ENCODE measurements at regions not wholly inside any gene's neighbourhood (a gene's known extent, or its start where the extent isn't known, plus 50 kb on each side); places are given as distances from the start of the nearest gene placed in this dataset.

- no peak for DNase-seq (ENCODE audit: low read depth)
- no peak overlapping the region for H3K4me3 ChIP-seq (ENCODE audit: low read depth, low read length)
- no peak for TF ChIP-seq CTCF (IDR thresholded peaks at IDR 0.05; ENCODE audit: insufficient read depth, low read depth, low read length, missing control alignments)
Observed at GRCh38 chr16:47984669-47985068, 171.1 kb downstream of the ABCC12 start.

GRCh38 chr16:47983999-47984580 is 171.7 kb downstream of the ABCC12 start:
- no peak overlapping the region for H3K4me3 ChIP-seq (ENCODE audit: low read depth, low read length)
- DNase-seq (ENCODE audit: low read depth): no peak
- TF ChIP-seq CTCF (IDR thresholded peaks at IDR 0.05; ENCODE audit: insufficient read depth, low read depth, low read length, missing control alignments): no peak

GRCh38 chr16:47980212-47980611 is 175.6 kb downstream of the ABCC12 start:
- no peak for DNase-seq (ENCODE audit: low read depth)
- no peak for TF ChIP-seq CTCF (IDR thresholded peaks at IDR 0.05; ENCODE audit: insufficient read depth, low read depth, low read length, missing control alignments)
- no peak overlapping the region for H3K4me3 ChIP-seq (ENCODE audit: low read depth, low read length)

GRCh38 chr16:47979616-47980182 is 176.1 kb downstream of the ABCC12 start:
- no peak for DNase-seq (ENCODE audit: low read depth)
- H3K4me3 ChIP-seq (ENCODE audit: low read depth, low read length): no peak overlapping the region
- no peak for TF ChIP-seq CTCF (IDR thresholded peaks at IDR 0.05; ENCODE audit: insufficient read depth, low read depth, low read length, missing control alignments)

GRCh38 chr16:47979164-47979520 is 176.7 kb downstream of the ABCC12 start:
- no peak overlapping the region for H3K4me3 ChIP-seq (ENCODE audit: low read depth, low read length)
- no peak for DNase-seq (ENCODE audit: low read depth)
- no peak for TF ChIP-seq CTCF (IDR thresholded peaks at IDR 0.05; ENCODE audit: insufficient read depth, low read depth, low read length, missing control alignments)

GRCh38 chr16:47978491-47979163 is 177.2 kb downstream of the ABCC12 start:
- no peak for TF ChIP-seq CTCF (IDR thresholded peaks at IDR 0.05; ENCODE audit: insufficient read depth, low read depth, low read length, missing control alignments)
- no peak for DNase-seq (ENCODE audit: low read depth)
- H3K4me3 ChIP-seq (ENCODE audit: low read depth, low read length): no peak overlapping the region
